Peyer's patch (tissue), 4 donors: ENCODE measurements at regions not wholly inside any gene's neighbourhood (a gene's known extent, or its start where the extent isn't known, plus 50 kb on each side); places are given as distances from the start of the nearest gene placed in this dataset.

Experiments
- POLR2A ChIP-seq, 2 donors: fragments of 450-650 bp; IDR thresholded peaks; one replicate each; pipeline ENCODE4 v1.5.1; 2017; ENCODE audit warnings: antibody characterized with exemption in 2 of 2, mild to moderate bottlenecking in 2 of 2, moderate library complexity in 2 of 2
- TF ChIP-seq, protein P1 (sequence below), 6 experiments: fragments of 450-650 bp in 4 of 6; fragments of 200-600 bp in 2 of 6; sonication (generic) in 1 of 6; IDR thresholded peaks; one replicate each; pipeline ENCODE4 v1.5.1; 2017 to 2019; ENCODE audit warnings: antibody characterized with exemption in 6 of 6, mild to moderate bottlenecking in 3 of 6, moderate library complexity in 1 of 6

DNA sequence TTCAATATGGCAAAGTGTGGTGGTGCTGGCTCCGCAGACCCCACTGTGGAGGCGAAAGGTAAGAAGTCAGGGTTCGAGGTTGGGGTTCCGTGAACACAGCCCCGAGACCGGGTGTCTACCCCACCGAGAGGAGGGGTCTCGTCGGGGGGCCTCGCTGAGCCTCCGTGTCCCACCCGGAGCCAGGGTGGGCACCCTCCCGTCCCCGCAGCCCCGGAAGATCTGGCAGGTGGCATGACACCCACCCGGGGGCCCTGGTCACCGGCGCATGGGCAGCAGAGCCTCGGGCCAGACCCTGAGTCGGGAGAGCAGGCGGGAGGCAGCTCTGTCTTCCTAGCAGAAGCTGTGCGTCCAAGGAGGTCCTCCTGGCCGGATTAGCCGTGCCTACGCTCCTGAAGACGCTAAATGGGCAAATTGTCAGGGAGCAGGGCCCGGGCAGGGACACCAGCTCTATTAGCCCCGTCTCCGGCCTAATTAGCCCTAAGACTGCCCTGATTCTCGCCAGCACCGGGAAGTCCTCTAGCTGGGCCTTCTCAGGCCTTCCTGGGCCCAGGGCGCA lies 56.4 kb downstream of the UNCX start:
- TF ChIP-seq POLR2A (IDR thresholded peaks at IDR 0.05): no peak
- TF ChIP-seq, protein P1, sequence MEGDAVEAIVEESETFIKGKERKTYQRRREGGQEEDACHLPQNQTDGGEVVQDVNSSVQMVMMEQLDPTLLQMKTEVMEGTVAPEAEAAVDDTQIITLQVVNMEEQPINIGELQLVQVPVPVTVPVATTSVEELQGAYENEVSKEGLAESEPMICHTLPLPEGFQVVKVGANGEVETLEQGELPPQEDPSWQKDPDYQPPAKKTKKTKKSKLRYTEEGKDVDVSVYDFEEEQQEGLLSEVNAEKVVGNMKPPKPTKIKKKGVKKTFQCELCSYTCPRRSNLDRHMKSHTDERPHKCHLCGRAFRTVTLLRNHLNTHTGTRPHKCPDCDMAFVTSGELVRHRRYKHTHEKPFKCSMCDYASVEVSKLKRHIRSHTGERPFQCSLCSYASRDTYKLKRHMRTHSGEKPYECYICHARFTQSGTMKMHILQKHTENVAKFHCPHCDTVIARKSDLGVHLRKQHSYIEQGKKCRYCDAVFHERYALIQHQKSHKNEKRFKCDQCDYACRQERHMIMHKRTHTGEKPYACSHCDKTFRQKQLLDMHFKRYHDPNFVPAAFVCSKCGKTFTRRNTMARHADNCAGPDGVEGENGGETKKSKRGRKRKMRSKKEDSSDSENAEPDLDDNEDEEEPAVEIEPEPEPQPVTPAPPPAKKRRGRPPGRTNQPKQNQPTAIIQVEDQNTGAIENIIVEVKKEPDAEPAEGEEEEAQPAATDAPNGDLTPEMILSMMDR (IDR thresholded peaks at IDR 0.05): no peak
